GM12878 (cell line): ENCODE measurements at regions not wholly inside any gene's neighbourhood (a gene's known extent, or its start where the extent isn't known, plus 50 kb on each side); places are given as distances from the start of the nearest gene placed in this dataset.

Experiments used
- ATAC-seq: fragments of 200-7000 bp; cut with Tn5 transposase; 3 replicates; pipeline ENCODE4 v1.9.1; 2020; ENCODE audit warnings: mild to moderate bottlenecking, moderate library complexity
- BruUV-seq: library from RNA; stranded (reverse); fragments of 400-500 nt; replicated peaks from 2 replicates; lab custom pipeline; 2021; lab: Mats Ljungman, UMichigan
- CTCF ChIA-PET: fragments of 300-600 bp; sonication (Branson Sonifier 250); formaldehyde crosslinking; extraction: SDS; loops from one replicate; lab custom pipeline; 2021; ENCODE audit warnings: inconsistent platforms; lab: Yijun Ruan, JAX
- POLR2A ChIA-PET: fragments of 350-600 bp; formaldehyde crosslinking; extraction: SDS; loops from one replicate; lab custom pipeline; 2021; ENCODE audit warnings: inconsistent platforms; lab: Charles Lee
- RAD21 ChIA-PET: fragments of 300-600 bp; sonication (Branson Sonifier 250); formaldehyde crosslinking; loops from one replicate; lab custom pipeline; 2023; ENCODE audit warnings: antibody characterized with exemption; ENCODE audit not compliant: unreplicated experiment; lab: Charles Lee
- SMC1A ChIA-PET: fragments of 300-600 bp; sonication (Branson Sonifier 250); formaldehyde crosslinking; loops from one replicate; lab custom pipeline; 2023; ENCODE audit not compliant: unreplicated experiment, uncharacterized antibody; lab: Charles Lee
- DNase-seq: peaks from one replicate; pipeline ENCODE4 v3.0.0-alpha.2; 2011; ENCODE audit warnings: low read depth, low spot score
- FAIRE-seq: peaks from 3 replicates; lab custom pipeline; 2011; peaks lifted over from hg19 to GRCh38; lab: Jason Lieb, UNC
- H2AFZ ChIP-seq: 2 replicates; pipeline ENCODE4 v1.6.0; 2011; ENCODE audit warnings: low read depth, low read length, control low read depth; ENCODE audit not compliant: control insufficient read depth
- H3K27ac ChIP-seq: 2 replicates; pipeline ENCODE4 v1.5.1; 2011; ENCODE audit warnings: control low read depth; ENCODE audit not compliant: control insufficient read depth, insufficient read depth
- H3K27me3 ChIP-seq, 2 experiments: replicated peaks in 1 of 2; 2 replicates each; pipeline versions ENCODE4 v1.6.0 to v1.6.1; 2011; ENCODE audit warnings: low read length in 1 of 2; ENCODE audit not compliant: control insufficient read depth in 2 of 2, insufficient read depth in 2 of 2
- H3K36me3 ChIP-seq, 2 experiments: 2 replicates each; pipeline ENCODE4 v1.5.1; 2011; ENCODE audit warnings: low read length in 1 of 2; ENCODE audit not compliant: control insufficient read depth in 2 of 2, insufficient read depth in 2 of 2
- H3K4me1 ChIP-seq: 2 replicates; pipeline ENCODE4 v1.6.1; 2011; ENCODE audit warnings: mild to moderate bottlenecking, low read length, moderate library complexity, mixed read lengths; ENCODE audit not compliant: control insufficient read depth, insufficient read depth
- H3K4me2 ChIP-seq: 2 replicates; pipeline ENCODE4 v1.6.0; 2011; ENCODE audit warnings: control low read depth; ENCODE audit not compliant: control insufficient read depth, insufficient read depth
- H3K4me3 ChIP-seq: fragments of 200-600 bp; sonication (generic); 2 replicates; pipeline ENCODE4 v1.5.1; 2016
- H3K79me2 ChIP-seq: 2 replicates; pipeline ENCODE4 v1.6.0; 2011; ENCODE audit warnings: low read length; ENCODE audit not compliant: control insufficient read depth, insufficient read depth
- H3K9ac ChIP-seq: 2 replicates; pipeline ENCODE4 v1.8.0; 2011; ENCODE audit warnings: low read length, control low read depth, mixed read lengths; ENCODE audit not compliant: control insufficient read depth, insufficient read depth
- H3K9me3 ChIP-seq: replicated peaks from 3 replicates; pipeline ENCODE4 v1.5.1; 2011; ENCODE audit warnings: mild to moderate bottlenecking, low read length; ENCODE audit not compliant: control insufficient read depth, insufficient read depth
- H4K20me1 ChIP-seq: 2 replicates; pipeline ENCODE4 v1.6.0; 2011; ENCODE audit not compliant: control insufficient read depth, insufficient read depth
- CBX3 ChIP-seq: fragments of 200-600 bp; sonication (generic); IDR thresholded peaks from 2 replicates; pipeline ENCODE4 v1.6.1; 2016; ENCODE audit warnings: low read depth, borderline replicate concordance
- CHD2 ChIP-seq: IDR thresholded peaks from 2 replicates; pipeline ENCODE4 v1.6.1; 2011; ENCODE audit warnings: low read depth, low read length, improper control_type of control experiment, borderline replicate concordance
- ESRRA ChIP-seq: IDR thresholded peaks from 2 replicates; pipeline ENCODE4 v1.6.1; 2012; ENCODE audit warnings: mild to moderate bottlenecking, low read length, improper control_type of control experiment
- GATAD2B ChIP-seq: fragments of 450-650 bp; conservative IDR thresholded peaks from 2 replicates; pipeline ENCODE4 v1.6.1; 2017; ENCODE audit warnings: low read depth, mild to moderate bottlenecking, moderate library complexity
- IKZF2 ChIP-seq, 2 experiments: fragments of 450-650 bp; IDR thresholded peaks; 2 replicates each; pipeline ENCODE4 v1.6.1; 2017; ENCODE audit warnings: mild to moderate bottlenecking in 2 of 2, moderate library complexity in 2 of 2
- LARP7 ChIP-seq: fragments of 450-650 bp; IDR thresholded peaks from 2 replicates; pipeline ENCODE4 v1.6.1; 2017; ENCODE audit warnings: mild to moderate bottlenecking
- MEF2B ChIP-seq: fragments of 450-650 bp; IDR thresholded peaks from 2 replicates; pipeline ENCODE4 v1.6.1; 2018; ENCODE audit warnings: mild to moderate bottlenecking, moderate library complexity; ENCODE audit not compliant: partially characterized antibody, poor library complexity, severe bottlenecking
- NFXL1 ChIP-seq: fragments of 450-650 bp; IDR thresholded peaks from 2 replicates; pipeline ENCODE4 v1.6.1; 2017; ENCODE audit warnings: antibody characterized with exemption, mild to moderate bottlenecking, borderline replicate concordance
- NFYA ChIP-seq: IDR thresholded peaks from 2 replicates; pipeline ENCODE4 v1.6.1; 2011; ENCODE audit warnings: low read depth, mild to moderate bottlenecking, low read length, improper control_type of control experiment, borderline replicate concordance
- TBL1XR1 ChIP-seq: IDR thresholded peaks from 2 replicates; pipeline ENCODE4 v1.6.1; 2012; ENCODE audit warnings: low read depth, low read length, improper control_type of control experiment
- TCF7 ChIP-seq: IDR thresholded peaks from 2 replicates; pipeline ENCODE4 v1.6.1; 2014; ENCODE audit warnings: antibody characterized with exemption, borderline replicate concordance
- ZBED1 ChIP-seq: IDR thresholded peaks from 2 replicates; pipeline ENCODE4 v1.6.1; 2016; ENCODE audit warnings: borderline replicate concordance
- WGBS: methylation state at CpG from one replicate; pipeline ENCODE4 v1.1.6; 2016; ENCODE audit warnings: low lambda C conversion rate; ENCODE audit not compliant: insufficient replicate concordance, insufficient coverage; ENCODE audit errors: missing lambda C conversion rate; 5-methylcytosine and 5-hydroxymethylcytosine counted together
- in situ Hi-C: fragments of 300-500 bp; cut with MboI; formaldehyde crosslinking; loops from 9 replicates; pipeline ENCODE4 v1.14.3; 2018; ENCODE audit warnings: mixed read lengths
- intact Hi-C: fragments of 100-400 bp; cut with micrococcal nuclease; formaldehyde crosslinking; loops from one replicate; pipeline ENCODE4 v1.14.2; 2022; ENCODE audit not compliant: unreplicated experiment

DNA sequence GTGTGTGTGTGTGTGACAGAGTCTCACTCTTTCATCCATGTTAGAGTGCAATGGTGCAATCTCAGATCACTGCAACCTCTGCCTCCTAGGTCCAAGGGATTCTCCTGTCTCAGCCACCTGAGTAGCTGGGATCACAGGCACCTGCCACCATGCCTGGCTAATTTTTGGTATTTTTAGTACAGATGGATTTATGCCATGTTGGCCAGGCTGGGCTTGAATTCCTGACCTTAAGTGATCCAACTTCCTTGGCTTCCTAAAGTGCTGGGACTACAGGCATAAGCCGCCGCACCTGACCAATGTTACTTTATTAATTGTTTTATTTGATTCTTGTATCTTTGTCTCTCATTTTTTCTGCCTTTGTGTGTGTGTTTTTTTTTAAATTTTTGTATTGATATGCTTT is 89.6 kb downstream of the ZNF486 start:
- Histone ChIP-seq H3K4me1 (no peaks in the 10 kb centered on the region), H3K36me3 (no peaks in the 10 kb centered on the region), H3K27ac (no peak overlapping the region), H3K79me2 (no peaks in the 10 kb centered on the region), H4K20me1 (no peaks in the 10 kb centered on the region), H3K9ac (no peak overlapping the region), H2AFZ (no peak overlapping the region), H3K27me3 (no peaks in the 10 kb centered on the region), H3K4me2 (no peak overlapping the region), H3K4me3 (no peak overlapping the region), H3K9me3 (no peaks in the 10 kb centered on the region)
- RAD21 ChIA-PET = no interaction called here
- intact Hi-C loops (no loop called here), in situ Hi-C loops (no loop called here)
- TF ChIP-seq IKZF2 (IDR thresholded peaks at IDR 0.05) (no peak), TCF7 (no peak), ZBED1 (no peak), LARP7 (no peak), GATAD2B (no peak), NFXL1 (no peak), TBL1XR1 (no peak), ESRRA (no peak)
- BruUV-seq = no TSS peak
- POLR2A ChIA-PET = no interaction called here
- FAIRE-seq (no peak), DNase-seq (no peak), ATAC-seq (no peak)
- CTCF ChIA-PET = no interaction called here
- SMC1A ChIA-PET = no interaction called here
- WGBS = 97% methylated on average over 2 of the region's 2 CpGs

DNA sequence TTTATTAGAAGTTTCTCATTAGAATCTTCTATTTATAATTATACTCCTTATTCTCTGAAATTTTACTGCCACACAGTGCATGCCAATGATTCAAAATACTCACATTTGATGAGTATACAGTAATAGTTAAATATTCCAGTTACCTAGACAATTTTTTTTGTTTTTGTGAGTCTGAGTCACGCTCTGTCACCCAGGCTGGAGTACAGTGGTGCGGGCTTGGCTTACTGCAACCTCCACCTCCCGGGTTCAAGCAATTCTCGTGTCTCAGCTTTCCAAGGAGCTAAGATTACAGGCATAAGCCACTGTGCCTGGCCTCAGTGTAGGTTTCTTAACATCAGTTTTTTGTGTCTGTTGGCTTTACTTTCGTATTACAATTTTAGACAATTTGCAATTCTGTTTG is 87.1 kb downstream of the ZNF486 start:
- DNase-seq (no peak), ATAC-seq (no peak), FAIRE-seq (no peak)
- Histone ChIP-seq H3K27ac (no peak overlapping the region), H3K4me3 (no peak overlapping the region), H3K4me2 (no peak overlapping the region), H3K4me1 (no peaks in the 10 kb centered on the region), H3K36me3 (no peaks in the 10 kb centered on the region), H3K79me2 (no peaks in the 10 kb centered on the region), H2AFZ (no peak overlapping the region), H3K9me3 (no peaks in the 10 kb centered on the region), H4K20me1 (no peaks in the 10 kb centered on the region), H3K27me3 (no peaks in the 10 kb centered on the region), H3K9ac (no peak overlapping the region)
- ChIA-PET RAD21 (no interaction called here), CTCF (no interaction called here), POLR2A (no interaction called here), SMC1A (no interaction called here)
- no TSS peak for BruUV-seq
- TF ChIP-seq CBX3 (no peak), CHD2 (no peak), GATAD2B (no peak), MEF2B (no peak), NFYA (no peak)
- in situ Hi-C loops = no loop called here
- intact Hi-C loops = no loop called here
- WGBS = 43% methylated on average over 5 of the region's 5 CpGs
